IMR-90 (cell line): ENCODE measurements at regions not wholly inside any gene's neighbourhood (a gene's known extent, or its start where the extent isn't known, plus 50 kb on each side); places are given as distances from the start of the nearest gene placed in this dataset.
A peak's percentile ranks its signal among the peaks of the same experiment; 100 is the strongest.

Experiments
- ATAC-seq: fragments of 200-7000 bp; cut with Tn5 transposase; 2 replicates; pipeline ENCODE4 v1.9.1; 2020; ENCODE audit warnings: low read depth, mild to moderate bottlenecking, moderate library complexity
- BruUV-seq: library from RNA; stranded (reverse); fragments of 400-500 nt; replicated peaks from 2 replicates; lab custom pipeline; 2021; lab: Mats Ljungman, UMichigan
- CTCF ChIA-PET: fragments of 300-600 bp; formaldehyde crosslinking; extraction: SDS; loops from one replicate; lab custom pipeline; 2021; ENCODE audit warnings: antibody characterized with exemption; lab: Yijun Ruan, JAX
- POLR2A ChIA-PET: fragments of 300-600 bp; sonication (Branson Sonifier 250); formaldehyde crosslinking; loops from one replicate; lab custom pipeline; 2022; ENCODE audit warnings: antibody characterized with exemption; ENCODE audit not compliant: unreplicated experiment; lab: Charles Lee
- DNase-seq: peaks from one replicate; pipeline ENCODE4 v3.0.0; 2013
- H2AFZ ChIP-seq: replicated peaks from 2 replicates; pipeline ENCODE3; 2013; ENCODE audit warnings: low read length, mild to moderate bottlenecking; ENCODE audit not compliant: poor library complexity
- H2AK5ac ChIP-seq: 2 replicates; pipeline ENCODE4 v1.6.1; 2013; ENCODE audit warnings: low read depth, low read length, inconsistent platforms
- H2AK9ac ChIP-seq: replicated peaks from 2 replicates; pipeline ENCODE3; 2013; ENCODE audit warnings: mild to moderate bottlenecking, low read depth, low read length, moderate library complexity; ENCODE audit not compliant: poor library complexity
- H2BK120ac ChIP-seq: 2 replicates; pipeline ENCODE4 v1.6.1; 2013; ENCODE audit warnings: low read depth, low read length, inconsistent platforms
- H2BK15ac ChIP-seq: 3 replicates; pipeline ENCODE4 v1.6.1; 2013; ENCODE audit warnings: low read depth, low read length, inconsistent platforms
- H2BK20ac ChIP-seq: 2 replicates; pipeline ENCODE4 v1.6.1; 2013; ENCODE audit warnings: low read depth, mild to moderate bottlenecking, inconsistent platforms, low read length, moderate library complexity
- H2BK5ac ChIP-seq: 2 replicates; pipeline ENCODE4 v1.6.1; 2013; ENCODE audit warnings: mild to moderate bottlenecking, low read depth, low read length, inconsistent platforms; ENCODE audit not compliant: poor library complexity, severe bottlenecking
- H3K14ac ChIP-seq: replicated peaks from 2 replicates; pipeline ENCODE4 v1.6.1; 2013; ENCODE audit warnings: low read depth, low read length, inconsistent platforms
- H3K18ac ChIP-seq: 2 replicates; pipeline ENCODE4 v1.6.1; 2013; ENCODE audit warnings: low read depth, low read length, control low read depth
- H3K23ac ChIP-seq: 2 replicates; pipeline ENCODE4 v1.6.1; 2013; ENCODE audit warnings: low read depth, low read length, inconsistent platforms
- H3K27ac ChIP-seq: 2 replicates; pipeline ENCODE4 v1.5.1; 2013; ENCODE audit warnings: mild to moderate bottlenecking, control low read depth, low read length; ENCODE audit not compliant: insufficient read depth
- H3K27me3 ChIP-seq: 2 replicates; pipeline ENCODE4 v1.6.1; 2013; ENCODE audit warnings: low read length; ENCODE audit not compliant: control insufficient read depth, insufficient read depth
- H3K36me3 ChIP-seq: 2 replicates; pipeline ENCODE4 v1.6.1; 2013; ENCODE audit warnings: low read length, mixed read lengths; ENCODE audit not compliant: control insufficient read depth, insufficient read depth
- H3K4ac ChIP-seq: 2 replicates; pipeline ENCODE4 v1.6.1; 2013; ENCODE audit warnings: low read depth, low read length, inconsistent platforms
- H3K4me1 ChIP-seq: 2 replicates; pipeline ENCODE4 v1.6.1; 2013; ENCODE audit warnings: low read length, mixed read lengths; ENCODE audit not compliant: control insufficient read depth, insufficient read depth
- H3K4me2 ChIP-seq: 2 replicates; pipeline ENCODE4 v1.6.1; 2013; ENCODE audit warnings: low read depth, mild to moderate bottlenecking, control low read depth, low read length, moderate library complexity
- H3K4me3 ChIP-seq: 2 replicates; pipeline ENCODE4 v1.5.1; 2013; ENCODE audit warnings: low read depth, mild to moderate bottlenecking, control low read depth, low read length, moderate library complexity; ENCODE audit not compliant: insufficient read depth
- H3K56ac ChIP-seq: 2 replicates; pipeline ENCODE4 v1.6.1; 2013; ENCODE audit warnings: low read length, inconsistent platforms; ENCODE audit not compliant: insufficient read depth; ENCODE audit errors: extremely low read depth
- H3K79me1 ChIP-seq, 2 experiments: 2 replicates each; pipeline ENCODE4 v1.6.1; 2013; ENCODE audit warnings: low read length in 2 of 2, inconsistent platforms in 1 of 2, low read depth in 1 of 2
- H3K9ac ChIP-seq: 2 replicates; pipeline ENCODE4 v1.6.1; 2013; ENCODE audit warnings: low read depth, low read length, control low read depth
- H3K9me1 ChIP-seq: 2 replicates; pipeline ENCODE4 v1.6.1; 2013; ENCODE audit warnings: low read length, inconsistent platforms; ENCODE audit not compliant: insufficient read depth
- H3K9me3 ChIP-seq: 2 replicates; pipeline ENCODE4 v1.6.1; 2013; ENCODE audit warnings: low read length; ENCODE audit not compliant: control insufficient read depth, insufficient read depth
- H4K20me1 ChIP-seq: 2 replicates; pipeline ENCODE4 v1.6.1; 2013; ENCODE audit warnings: low read length, inconsistent platforms; ENCODE audit not compliant: insufficient read depth
- H4K5ac ChIP-seq: 2 replicates; pipeline ENCODE4 v1.6.1; 2013; ENCODE audit warnings: mild to moderate bottlenecking, low read depth, low read length, control low read depth
- H4K8ac ChIP-seq, 2 experiments: 2 replicates each; pipeline ENCODE4 v1.6.1; 2013; ENCODE audit warnings: low read depth in 2 of 2, low read length in 2 of 2, control low read depth in 1 of 2, inconsistent platforms in 1 of 2
- H4K91ac ChIP-seq: 2 replicates; pipeline ENCODE4 v1.6.1; 2013; ENCODE audit warnings: low read depth, low read length, inconsistent platforms; ENCODE audit not compliant: insufficient read depth
- BHLHE40 ChIP-seq: fragments of 150-350 bp; IDR thresholded peaks from 2 replicates; pipeline ENCODE4 v1.6.1; 2016; ENCODE audit warnings: mild to moderate bottlenecking, low read depth, low read length
- NFE2L2 ChIP-seq: fragments of 150-350 bp; IDR thresholded peaks from 2 replicates; pipeline ENCODE4 v1.6.1; 2016; ENCODE audit warnings: low read depth, mild to moderate bottlenecking, low read length
- RAD21 ChIP-seq: IDR thresholded peaks from 2 replicates; pipeline ENCODE4 v1.6.1; 2012; ENCODE audit warnings: low read length, improper control_type of control experiment
- WGBS, 2 experiments: methylation state at CpG; one replicate each; pipeline versions ENCODE4 v1.1.5 to v1.1.7; 2013; ENCODE audit warnings: missing lambda C conversion rate in 2 of 2; ENCODE audit not compliant: insufficient read length in 1 of 2; ENCODE audit errors: extremely low coverage in 2 of 2; 5-methylcytosine and 5-hydroxymethylcytosine counted together
- dilution Hi-C: fragments of 300-500 bp; cut with HindIII; formaldehyde crosslinking; loops from one replicate; pipeline ENCODE4 v1.14.3; 2018; ENCODE audit warnings: low sequenced_read_pairs; ENCODE audit not compliant: unreplicated experiment
- in situ Hi-C: fragments of 300-500 bp; cut with MboI; formaldehyde crosslinking; loops from 3 replicates; pipeline ENCODE4 v1.14.3; 2019; ENCODE audit warnings: low sequenced_read_pairs, inconsistent platforms, mixed read lengths
- intact Hi-C: fragments of 100-400 bp; cut with micrococcal nuclease; formaldehyde crosslinking; loops from 2 replicates; pipeline ENCODE4 v1.10.0; 2022

- H3K27ac ChIP-seq, result no peak overlapping the region
- no peak overlapping the region for H3K4ac ChIP-seq
- dilution Hi-C loops, result no loop called here
- DNase-seq (no peak), ATAC-seq (no peak; the same call in 1 of the 2 replicates)
- 20% methylated on average over 1 of the region's 8 CpGs; no CpG with 5 or more reads in 1 of the 2 experiments for WGBS, 2 experiments
- no peak overlapping the region for H3K4me3 ChIP-seq
- peak overlapping the region; percentile 44; the same call in 1 of the 2 replicates for H3K4me2 ChIP-seq
- H3K23ac ChIP-seq, result no peak overlapping the region
- no peak overlapping the region for H2AK9ac ChIP-seq
- no peak overlapping the region for H2BK20ac ChIP-seq
- H2BK120ac ChIP-seq, result no peak overlapping the region
- no peak overlapping the region for H3K9ac ChIP-seq
- in situ Hi-C loops, result no loop called here
- no peak overlapping the region for H3K18ac ChIP-seq
- TF ChIP-seq NFE2L2, result no peak
- no peak for TF ChIP-seq RAD21
- no peak for TF ChIP-seq BHLHE40
- H2AK5ac ChIP-seq, result no peak overlapping the region
- no peak overlapping the region for H4K8ac ChIP-seq
- H3K9me3 ChIP-seq, result no peaks in the 10 kb centered on the region
- no peak overlapping the region for H2BK5ac ChIP-seq
- H4K5ac ChIP-seq, result no peak overlapping the region
- H3K4me1 ChIP-seq, result peaks cover 3% of the 10 kb centered on the region; the same call in 1 of the 2 replicates
- ChIA-PET CTCF (no interaction called here), POLR2A (no interaction called here)
- no peaks in the 10 kb centered on the region for H3K9me1 ChIP-seq
- H3K56ac ChIP-seq, result no peak overlapping the region
- BruUV-seq, result no TSS peak
- no peaks in the 10 kb centered on the region; the same call in 1 of the 2 replicates for H3K27me3 ChIP-seq
- H3K79me1 ChIP-seq, result no peaks in the 10 kb centered on the region
- H4K20me1 ChIP-seq, result no peaks in the 10 kb centered on the region
- no peak overlapping the region for H2AFZ ChIP-seq
- H4K91ac ChIP-seq, result no peak overlapping the region
- no peak overlapping the region for H3K14ac ChIP-seq
- no peaks in the 10 kb centered on the region for H3K36me3 ChIP-seq
- intact Hi-C loops, result no loop called here
- H2BK15ac ChIP-seq, result no peak overlapping the region
Measured at GRCh38 chr9:106697390-106697749, 165.6 kb upstream of the ZNF462 start.
